Mucosa of descending colon (tissue), 3 donors: ENCODE measurements at regions not wholly inside any gene's neighbourhood (a gene's known extent, or its start where the extent isn't known, plus 50 kb on each side); places are given as distances from the start of the nearest gene placed in this dataset.

Source experiments
- ATAC-seq: fragments of 200-7000 bp; cut with Tn5 transposase; one replicate; pipeline ENCODE4 v1.9.1; 2020; ENCODE audit warnings: mild to moderate bottlenecking, moderate library complexity
- DNase-seq, 3 donors: peaks; one replicate each; pipeline ENCODE4 v3.0.0-alpha.2; 2020
- H3K36me3 ChIP-seq: fragments of 200-600 bp; one replicate; pipeline ENCODE4 v1.8.0; 2021; ENCODE audit warnings: low read depth, mild to moderate bottlenecking
- H3K4me1 ChIP-seq: fragments of 200-600 bp; one replicate; pipeline ENCODE4 v1.8.0; 2021; ENCODE audit warnings: low read depth, mild to moderate bottlenecking
- H3K4me3 ChIP-seq: fragments of 200-600 bp; one replicate; pipeline ENCODE4 v1.8.0; 2021; ENCODE audit warnings: mild to moderate bottlenecking
- H3K9me3 ChIP-seq: fragments of 200-600 bp; one replicate; pipeline ENCODE4 v1.8.0; 2021; ENCODE audit warnings: mild to moderate bottlenecking
- CTCF ChIP-seq: fragments of 200-600 bp; IDR thresholded peaks from one replicate; pipeline ENCODE4 v1.8.0; 2022; ENCODE audit warnings: antibody characterized with exemption, mild to moderate bottlenecking
- intact Hi-C, 2 donors: fragments of 100-400 bp; cut with DNase I in 1 of 2; cut with micrococcal nuclease in 1 of 2; formaldehyde crosslinking; loops; one replicate each; pipeline versions ENCODE4 v1.11.0 to v1.11.1; 2022; cut with DNase I, micrococcal nuclease
- donor health status: DM: no; HTN: no; CAD: no; lungs with moderate emphysema.
- donor health status: DM: no; HTN: no; CAD: no.
- donor health status: DM: no; HTN: yes; CAD: no.

- no peaks in the 10 kb centered on the region for H3K4me1 ChIP-seq
- no peak for ATAC-seq
- H3K4me3 ChIP-seq, result no peak overlapping the region
- H3K36me3 ChIP-seq, result no peaks in the 10 kb centered on the region
- intact Hi-C loops, result no loop called here
- TF ChIP-seq CTCF, result no peak
- no peak for DNase-seq
- no peaks in the 10 kb centered on the region for H3K9me3 ChIP-seq
Observed at GRCh38 chr6:54029187-54029586, 82.1 kb upstream of the MLIP start.

GRCh38 chr6:54031169-54031568 lies 80.1 kb upstream of the MLIP start:
- Histone ChIP-seq H3K36me3 (no peaks in the 10 kb centered on the region), H3K9me3 (no peaks in the 10 kb centered on the region), H3K4me1 (no peaks in the 10 kb centered on the region), H3K4me3 (no peak overlapping the region)
- intact Hi-C loops, result no loop called here
- DNase-seq (no peak), ATAC-seq (no peak)
- TF ChIP-seq CTCF, result no peak

GRCh38 chr6:54037277-54037779 lies 73.9 kb upstream of the MLIP start:
- Histone ChIP-seq H3K9me3 (no peaks in the 10 kb centered on the region), H3K4me3 (no peak overlapping the region), H3K4me1 (no peaks in the 10 kb centered on the region), H3K36me3 (no peaks in the 10 kb centered on the region)
- no peak for ATAC-seq
- DNase-seq, result no peak
- intact Hi-C loops, result no loop called here
- TF ChIP-seq CTCF, result no peak

- Histone ChIP-seq H3K9me3 (no peaks in the 10 kb centered on the region), H3K4me3 (no peak overlapping the region), H3K36me3 (no peaks in the 10 kb centered on the region), H3K4me1 (no peaks in the 10 kb centered on the region)
- TF ChIP-seq CTCF, result no peak
- ATAC-seq (no peak), DNase-seq (no peak)
- intact Hi-C loops, result no loop called here
Observed at GRCh38 chr6:54040545-54040944, 70.7 kb upstream of the MLIP start.

GRCh38 chr6:54041239-54041638 lies 70.0 kb upstream of the MLIP start:
- peak; percentile 67 for ATAC-seq
- no peak overlapping the region for H3K4me3 ChIP-seq
- H3K9me3 ChIP-seq, result no peaks in the 10 kb centered on the region
- no peaks in the 10 kb centered on the region for H3K4me1 ChIP-seq
- no peak for DNase-seq
- intact Hi-C loops, result no loop called here
- no peak for TF ChIP-seq CTCF
- H3K36me3 ChIP-seq, result no peaks in the 10 kb centered on the region

GRCh38 chr6:54043360-54043759 lies 67.9 kb upstream of the MLIP start:
- DNase-seq (no peak), ATAC-seq (no peak)
- TF ChIP-seq CTCF, result no peak
- Histone ChIP-seq H3K36me3 (no peaks in the 10 kb centered on the region), H3K9me3 (no peaks in the 10 kb centered on the region), H3K4me3 (no peak overlapping the region), H3K4me1 (no peaks in the 10 kb centered on the region)
- intact Hi-C loops, result no loop called here
